Non-pigmented ciliary epithelial cell (primary cell): ENCODE measurements at regions not wholly inside any gene's neighbourhood (a gene's known extent, or its start where the extent isn't known, plus 50 kb on each side); places are given as distances from the start of the nearest gene placed in this dataset.

Experiments
- DNase-seq: peaks from one replicate; pipeline ENCODE4 v3.0.0-alpha.2; 2010; ENCODE audit warnings: low read depth

DNA sequence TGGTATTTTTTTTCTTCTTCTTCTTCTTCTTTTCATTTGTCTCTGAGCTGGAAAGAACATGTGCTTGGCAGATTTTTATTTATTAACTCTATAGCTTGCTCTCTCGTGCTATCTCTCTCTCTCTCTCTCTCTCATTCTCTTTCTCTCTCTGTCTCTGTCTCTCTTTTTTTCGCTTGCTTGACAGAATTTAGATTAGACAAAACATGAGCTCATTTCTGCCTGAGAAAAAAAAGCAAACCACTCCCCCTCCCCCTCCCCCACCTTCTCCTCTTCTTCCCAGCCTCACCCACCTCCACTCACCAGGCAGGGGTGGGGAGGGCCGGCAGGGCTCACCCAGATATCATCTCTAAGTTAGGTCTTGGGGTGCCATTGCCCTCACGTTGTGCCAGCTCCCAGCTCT lies 81.5 kb downstream of the PJA1 start:
- DNase-seq, result no peak

DNA sequence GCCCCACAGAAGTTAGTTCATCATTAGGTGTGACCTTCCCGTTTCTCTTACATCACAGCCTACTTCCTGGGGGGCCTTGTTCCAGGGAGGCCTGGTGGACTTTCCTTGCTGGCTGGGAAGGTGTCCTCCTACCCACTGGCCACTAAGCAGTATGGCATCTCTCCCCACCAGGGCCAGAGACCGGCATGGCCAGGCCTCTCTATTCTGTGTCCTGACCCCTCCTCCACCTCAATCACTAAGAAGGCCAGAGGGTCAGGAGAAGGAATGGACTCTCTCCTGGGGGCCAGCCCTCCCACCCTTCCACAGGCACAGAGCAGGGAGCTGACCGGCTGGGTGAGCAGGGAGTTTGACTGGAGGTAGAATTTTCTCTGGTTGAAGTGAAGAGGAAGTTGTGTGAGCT lies 81.9 kb downstream of the PJA1 start:
- DNase-seq, result no peak

DNA sequence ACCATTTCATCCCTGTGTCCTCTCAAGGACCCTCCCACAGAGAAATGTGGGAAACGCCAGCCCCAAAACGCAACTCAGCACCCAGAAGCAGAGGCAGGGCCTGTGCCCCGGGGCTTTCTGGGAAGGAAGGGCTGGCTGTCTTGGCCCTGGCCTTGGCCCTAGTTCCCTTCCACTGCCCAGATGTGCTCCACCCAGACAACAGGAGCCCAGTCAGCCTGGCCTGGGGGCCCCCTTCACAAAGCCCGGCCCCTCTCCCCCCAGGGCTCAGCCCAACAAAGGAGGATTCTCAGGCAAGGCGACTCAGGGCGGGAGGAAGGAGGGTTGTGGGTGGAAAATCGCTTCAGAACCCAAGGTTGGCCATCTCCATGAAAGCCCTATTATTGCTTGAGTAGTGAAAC lies 82.5 kb downstream of the PJA1 start:
- no peak for DNase-seq

DNA sequence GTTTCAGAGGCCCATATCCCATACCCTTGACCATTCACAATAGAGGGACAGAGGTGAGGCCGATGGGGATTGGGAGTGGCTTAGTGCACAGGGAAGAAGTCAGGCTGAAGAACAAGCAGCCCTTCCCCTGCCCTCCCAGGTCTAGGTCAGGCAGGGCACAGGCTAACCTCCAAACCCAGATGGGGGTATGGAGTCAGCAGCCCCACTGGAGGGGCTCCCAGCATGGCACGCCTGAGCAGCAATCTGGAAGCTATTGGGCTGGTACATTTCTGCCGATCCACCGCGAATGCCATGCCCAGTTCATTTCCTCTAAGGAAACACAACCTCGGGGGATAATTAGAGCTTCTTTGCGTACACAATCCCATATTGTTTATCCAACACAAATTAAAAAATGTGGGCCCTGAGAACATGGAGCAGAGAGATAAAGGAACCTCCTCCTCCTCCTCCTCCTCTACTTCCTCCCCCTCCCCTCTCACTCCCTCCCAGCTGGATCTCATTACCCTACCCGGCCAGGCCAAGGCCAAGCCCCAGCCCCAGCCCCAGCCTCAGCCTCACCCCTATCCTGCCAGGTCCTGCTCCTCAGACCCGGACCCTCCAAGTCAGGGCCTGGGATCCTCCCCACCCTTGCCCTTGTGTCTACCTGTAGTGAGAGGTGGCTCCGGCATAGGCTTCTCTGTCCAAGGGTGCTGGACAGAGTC lies 83.0 kb downstream of the PJA1 start:
- DNase-seq, result no peak

DNA sequence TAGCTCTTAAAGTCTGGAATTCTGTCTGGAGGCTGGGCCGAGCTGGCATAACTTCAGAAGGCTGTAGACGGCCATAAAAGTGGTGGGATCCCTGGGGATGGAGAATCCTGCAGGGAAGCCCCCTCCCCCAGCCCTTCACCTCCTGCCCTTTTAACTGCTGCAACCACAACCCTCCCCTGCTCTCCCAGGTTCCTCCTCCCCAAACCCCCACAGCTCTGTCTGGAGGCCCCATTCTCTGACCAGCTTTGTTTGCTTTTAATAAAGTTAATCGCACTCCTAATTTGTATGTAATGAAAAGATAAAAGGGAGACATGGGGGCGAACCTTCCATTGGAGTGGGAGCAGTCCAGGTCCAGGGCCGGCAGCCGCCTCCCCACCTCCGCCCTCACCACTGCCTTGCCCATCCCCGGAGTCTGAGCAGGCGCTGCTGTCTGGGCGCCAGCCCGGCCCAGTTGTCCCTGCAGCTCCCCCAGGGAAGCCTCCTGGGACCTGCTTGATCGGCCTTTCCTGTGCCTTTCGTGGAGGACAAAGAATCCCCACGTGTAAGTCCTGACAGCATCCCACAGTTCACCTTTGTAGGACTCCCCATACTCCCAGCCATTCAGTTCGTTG lies 84.3 kb downstream of the PJA1 start:
- DNase-seq, result no peak

DNA sequence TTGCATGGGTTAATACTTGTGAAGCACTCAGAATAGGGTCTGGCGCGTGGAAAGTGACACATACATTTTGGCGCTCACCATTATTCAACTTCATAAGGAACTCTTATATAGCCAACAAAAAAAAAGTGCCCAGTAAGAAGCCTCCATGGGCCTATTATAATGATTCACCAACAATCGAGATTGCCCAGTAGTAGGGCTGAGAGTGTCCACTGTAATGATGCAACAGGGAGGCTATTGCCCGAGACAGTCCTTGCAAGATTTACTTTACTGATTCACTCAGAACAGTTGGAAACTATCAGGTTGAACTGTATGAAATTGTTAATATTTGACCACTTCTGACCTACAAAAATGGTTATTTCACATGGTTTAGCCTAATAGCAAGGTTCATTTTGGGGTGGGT lies 86.0 kb downstream of the PJA1 start:
- no peak for DNase-seq

DNA sequence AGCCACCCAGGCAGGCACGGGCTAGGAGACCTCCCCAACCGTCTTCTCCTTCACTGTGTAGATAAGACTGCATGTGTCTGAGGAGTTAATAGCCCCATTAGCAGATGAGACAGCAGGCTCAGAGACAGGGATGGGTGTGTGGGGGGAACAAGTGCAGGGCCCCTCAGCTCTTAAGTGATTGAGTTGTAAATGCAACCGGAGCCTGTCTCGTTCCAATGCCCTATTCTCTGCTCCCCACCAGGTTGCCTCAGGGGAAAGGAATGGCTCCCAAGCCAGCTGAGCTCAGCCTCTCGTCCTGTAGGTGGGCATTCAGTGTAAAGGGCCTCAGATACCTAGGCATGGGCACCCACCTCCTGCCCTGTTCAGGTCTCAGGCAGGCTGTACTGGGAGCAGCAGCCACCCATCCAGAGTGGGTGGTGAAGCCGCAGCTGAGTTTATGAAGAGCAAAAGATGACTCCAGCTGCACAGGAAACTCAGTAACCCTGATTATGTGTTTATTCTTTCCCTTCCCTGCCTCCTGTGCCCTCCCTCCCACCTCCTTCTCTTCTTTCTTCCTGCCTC lies 87.3 kb downstream of the PJA1 start:
- DNase-seq, result no peak

DNA sequence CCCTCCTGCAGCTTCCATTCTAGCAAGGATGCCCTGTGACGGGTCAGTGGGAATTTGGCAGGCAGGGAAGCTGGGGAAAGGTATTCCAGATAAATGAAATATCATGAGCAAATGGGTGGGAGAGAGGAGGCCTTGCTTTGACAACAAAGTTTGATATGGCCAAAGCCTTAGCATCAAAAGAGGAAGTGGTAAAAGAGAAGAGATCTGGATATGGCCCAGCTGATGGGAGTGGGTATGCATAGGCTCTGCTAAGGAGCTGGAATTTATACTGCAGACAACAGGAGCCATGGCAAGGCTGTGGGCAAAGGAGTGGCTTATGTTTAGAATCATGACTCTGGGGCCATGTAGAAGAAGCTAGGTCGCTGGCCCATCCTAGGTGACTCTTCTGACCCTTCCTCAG lies 89.2 kb downstream of the PJA1 start:
- no peak for DNase-seq

DNA sequence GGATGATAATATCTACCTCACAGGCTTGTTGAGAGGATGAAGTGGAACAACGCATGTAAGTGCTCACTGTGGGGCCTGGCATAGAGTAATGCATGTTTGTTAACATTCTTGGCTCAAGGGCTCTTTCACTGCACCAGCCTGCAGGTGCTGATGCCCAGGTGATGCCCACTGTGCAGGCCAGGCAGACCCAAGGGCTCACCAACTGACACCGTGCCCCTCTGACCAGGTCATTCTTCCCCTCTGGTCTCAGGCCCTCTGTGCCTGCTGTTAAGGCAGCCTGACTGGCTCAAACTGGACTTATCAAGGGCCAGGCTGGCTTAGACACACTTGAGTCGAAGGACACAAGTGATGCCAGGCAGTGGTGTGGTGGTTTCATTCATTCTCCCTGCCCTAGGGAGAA lies 90.5 kb downstream of the PJA1 start:
- DNase-seq, result no peak

DNA sequence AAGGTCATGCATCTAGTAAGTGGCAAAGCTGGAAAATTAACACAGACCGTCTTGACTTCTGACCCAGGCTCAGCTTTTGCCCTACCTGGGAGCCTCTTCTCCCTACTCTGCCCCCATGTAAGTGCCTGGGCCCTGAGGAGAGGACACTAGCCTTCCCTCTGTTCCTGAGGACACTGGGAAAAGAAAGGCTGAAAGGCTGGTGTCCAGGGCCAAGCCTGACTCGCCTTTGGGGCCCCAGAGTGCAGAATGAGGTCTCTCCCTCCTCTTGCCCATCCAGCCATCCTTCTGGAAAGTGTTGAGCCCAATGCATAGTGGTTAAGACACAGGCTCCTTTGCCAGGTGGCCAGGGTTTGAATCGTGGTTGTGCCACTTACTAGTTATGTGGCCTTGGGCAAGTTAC lies 91.5 kb downstream of the PJA1 start:
- DNase-seq, result no peak

DNA sequence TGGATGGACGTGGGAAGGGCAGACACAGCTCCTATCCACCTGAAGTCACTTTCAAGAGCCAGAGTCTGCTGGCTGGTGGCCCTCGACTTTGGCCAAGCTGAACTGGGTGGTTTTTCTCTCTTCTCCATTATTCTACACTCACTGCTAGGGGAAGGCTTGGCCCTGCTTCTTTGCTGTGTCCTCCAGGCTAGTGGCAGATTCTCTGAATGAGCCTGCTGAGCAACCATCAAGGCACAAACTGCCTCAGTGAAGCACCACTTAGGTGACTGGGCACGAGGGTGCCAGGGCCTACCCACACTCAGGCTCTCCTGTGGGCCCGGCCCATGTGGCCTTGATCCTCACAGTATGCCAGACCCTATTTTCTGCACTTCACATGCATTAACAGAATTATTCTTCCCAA lies 92.0 kb downstream of the PJA1 start:
- no peak for DNase-seq

DNA sequence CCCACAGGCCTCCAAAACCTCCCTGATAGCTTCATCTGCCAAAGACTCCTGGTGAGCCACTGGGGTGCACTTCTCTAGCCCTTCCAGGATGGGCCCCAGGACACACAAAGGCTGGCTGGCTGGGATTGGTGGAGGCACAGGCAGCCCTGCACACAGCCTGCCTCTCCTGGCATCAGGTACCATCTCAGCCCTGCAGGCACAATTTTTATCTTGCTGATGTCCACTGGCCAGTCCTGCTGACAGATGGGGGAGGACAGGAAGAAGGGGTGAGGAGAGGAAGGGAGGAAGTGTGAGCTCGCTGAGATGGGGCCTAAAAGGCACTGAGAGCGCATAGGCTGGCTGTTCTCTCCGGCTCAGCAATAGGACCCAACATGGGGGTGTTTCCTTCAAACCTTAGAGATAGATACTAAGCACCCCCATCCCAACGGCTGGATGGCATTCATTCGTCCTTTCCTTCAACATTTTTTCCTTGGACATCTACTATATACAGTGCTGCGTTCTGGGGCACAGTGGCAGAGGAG lies 92.7 kb downstream of the PJA1 start:
- no peak for DNase-seq

DNA sequence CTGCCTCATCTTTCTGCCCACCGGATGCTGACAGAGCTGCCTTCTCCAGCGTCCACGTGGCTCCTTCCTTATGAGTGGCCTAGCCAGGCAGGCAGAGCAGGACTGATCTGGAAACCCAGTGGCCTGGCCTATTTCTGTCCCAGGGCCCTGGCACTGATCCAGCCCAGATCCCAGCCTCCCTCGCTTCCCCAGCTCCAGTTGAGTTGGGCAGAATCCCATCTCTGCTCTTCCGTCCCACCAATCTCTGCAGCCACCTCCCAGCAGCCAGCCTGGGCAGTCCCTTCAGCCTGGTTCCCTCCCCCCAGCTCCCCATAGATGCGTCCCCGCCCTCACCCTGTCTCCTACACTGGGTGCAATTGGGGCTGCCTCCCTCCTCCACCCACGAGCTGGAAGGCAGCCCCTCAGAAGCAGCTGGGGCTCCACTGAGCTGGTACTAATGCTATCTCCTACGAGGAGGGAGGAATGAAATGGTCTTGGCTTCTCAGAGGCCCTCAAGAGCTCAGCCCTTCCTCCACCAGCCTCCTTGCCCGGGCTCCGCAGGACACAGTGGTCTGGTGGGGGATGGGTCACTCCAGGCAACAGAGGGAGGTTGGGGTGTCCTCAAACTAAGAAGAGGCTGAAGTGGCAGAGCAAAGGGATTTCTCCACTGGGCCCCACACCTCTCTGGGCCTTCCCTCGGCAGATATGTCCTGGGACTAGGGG lies 94.2 kb downstream of the PJA1 start:
- DNase-seq, result no peak

DNA sequence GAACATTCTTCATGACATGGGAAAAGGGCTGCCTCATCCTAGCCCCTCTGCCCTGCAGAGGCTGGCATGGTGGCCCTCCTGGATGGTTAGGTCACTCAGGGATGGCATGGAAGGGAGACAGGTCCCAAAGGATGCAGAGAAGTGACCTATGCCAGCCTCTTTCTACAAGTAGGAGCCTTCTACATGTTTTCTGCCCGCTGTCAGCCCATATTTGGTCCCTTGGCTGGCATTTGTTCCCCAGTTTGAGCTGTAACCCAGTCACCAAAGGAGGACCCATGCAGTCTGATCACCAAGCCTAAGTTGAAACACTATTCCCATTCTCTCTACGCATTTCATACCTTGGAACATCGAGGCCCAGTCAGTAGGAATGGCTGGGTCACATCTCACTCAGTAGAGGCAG lies 95.4 kb downstream of the PJA1 start:
- DNase-seq, result no peak

DNA sequence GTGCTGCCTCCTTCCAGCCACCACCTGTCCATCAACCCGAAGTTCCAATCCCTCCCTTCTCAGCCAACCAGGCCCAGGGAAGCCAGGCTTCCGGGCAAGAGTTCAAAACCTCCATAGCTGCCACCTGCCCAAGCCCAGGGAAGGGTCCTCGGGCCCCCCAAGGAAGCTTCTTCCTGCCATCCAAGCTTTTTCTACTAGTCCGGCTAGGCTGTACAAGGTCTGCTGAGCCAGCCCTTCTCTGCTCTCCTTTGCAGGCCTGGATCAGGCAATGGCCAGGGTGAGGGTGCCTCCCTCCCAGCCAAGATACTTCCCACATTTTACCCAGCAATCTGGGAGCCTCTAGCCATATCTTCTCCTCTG lies 96.2 kb downstream of the PJA1 start:
- DNase-seq, result no peak

DNA sequence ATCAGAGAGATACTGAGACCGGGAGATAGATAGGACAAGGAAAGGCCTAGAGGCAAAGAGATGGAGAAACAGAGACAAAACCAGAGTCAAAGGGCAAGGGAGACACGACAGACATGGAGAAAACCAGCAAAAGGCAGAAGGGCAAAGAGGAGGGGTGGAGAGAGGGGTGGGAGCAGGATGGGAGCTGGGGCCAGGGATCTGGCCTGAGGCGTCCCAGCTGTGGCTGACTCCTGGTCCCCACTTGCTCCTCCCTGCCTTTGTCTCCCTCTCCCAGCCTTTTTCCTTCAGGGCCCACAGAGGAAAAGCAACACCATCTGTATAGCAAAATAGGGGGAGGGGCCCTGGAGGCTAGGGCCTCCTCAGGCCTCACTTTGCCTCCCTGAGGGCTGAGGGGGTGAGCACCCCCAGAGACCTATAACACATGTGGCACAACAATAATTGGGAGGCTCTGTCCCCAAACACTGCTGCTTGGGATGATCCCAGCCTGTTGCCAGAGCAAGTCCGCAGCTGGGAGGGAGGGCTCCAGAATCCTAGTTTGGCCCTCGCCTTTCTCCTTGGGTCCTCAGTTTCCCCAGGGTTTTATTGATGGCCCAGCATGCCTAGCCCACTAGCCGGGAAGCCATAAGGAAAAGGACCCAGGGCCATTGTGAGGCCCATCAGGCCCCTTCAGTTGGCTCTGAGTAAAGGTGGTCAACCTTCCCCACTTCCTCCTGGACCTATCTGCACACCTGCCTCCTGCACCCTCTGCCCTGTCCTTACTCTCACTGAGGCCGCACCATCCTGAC lies 96.8 kb downstream of the PJA1 start:
- DNase-seq, result no peak

DNA sequence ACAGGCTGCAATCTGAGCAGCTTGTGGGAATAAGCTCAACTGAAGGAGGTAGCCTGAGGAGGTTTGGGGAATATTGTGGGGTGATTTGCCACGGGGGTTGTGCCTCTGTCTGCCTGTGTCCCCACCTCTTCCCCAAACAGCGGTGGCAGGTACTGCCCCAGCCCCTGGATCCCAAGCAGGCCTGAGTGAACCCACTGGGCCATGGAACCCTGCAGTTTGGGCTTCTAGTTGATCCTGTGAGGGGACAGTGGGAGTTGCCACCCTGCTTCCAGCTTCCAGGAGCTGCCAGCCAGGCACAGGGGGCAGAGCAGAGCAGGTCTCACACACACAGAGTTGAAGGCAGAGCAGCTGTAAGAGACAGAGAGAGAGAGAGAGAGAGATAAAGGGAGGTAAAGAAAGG lies 97.4 kb downstream of the PJA1 start:
- no peak for DNase-seq

DNA sequence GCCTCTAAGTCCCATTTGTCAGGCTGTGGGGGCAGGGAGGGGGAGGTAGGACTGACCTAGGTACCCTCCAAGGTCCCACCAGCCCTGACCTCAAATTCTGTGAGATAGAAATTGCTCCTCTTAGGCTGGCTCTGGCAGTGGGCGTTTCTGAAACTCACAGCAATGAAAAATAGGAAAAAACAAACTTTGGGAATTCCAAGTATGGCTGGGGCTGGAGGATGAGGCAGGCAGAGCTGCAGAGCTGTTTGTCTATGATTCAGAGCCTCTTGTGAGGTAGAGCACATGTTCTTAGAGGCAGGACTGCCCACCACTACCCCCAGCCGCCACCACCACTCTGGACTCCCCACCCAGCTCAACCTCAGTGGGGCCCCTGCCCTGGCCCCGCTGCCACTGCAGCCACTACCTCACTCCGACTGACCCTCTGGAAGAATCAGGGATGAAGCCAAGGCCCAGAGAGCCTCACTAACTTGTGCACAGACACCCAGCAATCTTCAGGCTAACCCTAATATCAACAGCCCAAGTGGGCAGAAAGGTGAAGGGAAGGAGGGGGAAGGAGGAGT lies 98.2 kb downstream of the PJA1 start:
- no peak for DNase-seq

DNA sequence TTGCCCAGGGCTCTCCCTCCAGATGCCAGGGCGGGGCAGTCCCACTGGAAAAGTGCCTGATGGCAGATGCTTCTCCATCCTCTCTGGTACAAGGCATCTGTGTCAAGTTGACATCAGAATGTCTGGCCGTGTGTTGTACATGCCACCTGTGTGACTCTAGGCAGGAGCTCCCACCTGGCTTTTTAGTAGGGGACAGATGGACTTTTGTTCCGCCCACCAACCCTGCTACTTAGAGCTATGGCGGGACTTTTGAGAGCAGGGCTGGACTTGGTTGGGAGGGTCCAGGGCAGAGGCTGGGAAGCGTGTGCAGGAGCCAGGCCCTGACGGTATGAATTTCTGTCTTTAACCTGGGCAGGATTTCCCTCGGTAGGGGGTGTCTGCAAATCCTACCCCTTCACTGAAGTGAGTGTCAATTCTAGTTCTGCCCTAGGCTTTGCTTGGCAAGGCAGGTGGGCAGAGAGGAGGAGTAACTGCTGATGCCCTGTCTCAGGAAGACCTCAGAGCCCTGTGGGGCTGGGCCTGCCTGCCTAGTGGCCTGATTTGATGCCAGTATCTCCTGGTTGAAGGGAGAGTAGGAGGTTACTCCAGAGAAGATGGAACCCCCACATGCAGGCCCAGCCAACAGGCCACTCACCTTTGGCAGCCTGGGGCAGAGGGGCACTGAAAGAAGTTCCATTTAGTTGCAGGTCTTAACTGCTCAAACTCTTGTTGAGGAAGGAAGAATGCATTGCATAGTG lies 99.1 kb downstream of the PJA1 start:
- no peak for DNase-seq

DNA sequence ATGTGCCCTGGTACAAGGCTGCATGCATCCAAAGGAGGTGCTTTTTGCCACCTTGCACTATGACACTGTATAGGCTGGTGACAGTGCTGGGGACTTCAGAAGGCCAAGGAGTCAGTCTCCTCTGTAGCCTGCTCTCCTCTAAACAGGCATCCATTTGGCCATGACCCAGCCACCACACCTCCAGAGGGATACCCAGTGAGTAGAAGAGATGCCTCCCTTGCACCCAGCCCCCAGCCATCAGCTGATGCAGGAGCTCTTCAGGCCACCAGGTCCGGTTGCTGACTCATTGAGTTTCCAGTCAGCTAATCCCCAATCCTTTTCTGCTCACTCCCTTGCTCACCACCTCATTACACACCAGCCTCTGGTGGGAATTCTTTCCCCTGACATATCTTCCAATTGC lies 99.8 kb downstream of the PJA1 start:
- no peak for DNase-seq

DNA sequence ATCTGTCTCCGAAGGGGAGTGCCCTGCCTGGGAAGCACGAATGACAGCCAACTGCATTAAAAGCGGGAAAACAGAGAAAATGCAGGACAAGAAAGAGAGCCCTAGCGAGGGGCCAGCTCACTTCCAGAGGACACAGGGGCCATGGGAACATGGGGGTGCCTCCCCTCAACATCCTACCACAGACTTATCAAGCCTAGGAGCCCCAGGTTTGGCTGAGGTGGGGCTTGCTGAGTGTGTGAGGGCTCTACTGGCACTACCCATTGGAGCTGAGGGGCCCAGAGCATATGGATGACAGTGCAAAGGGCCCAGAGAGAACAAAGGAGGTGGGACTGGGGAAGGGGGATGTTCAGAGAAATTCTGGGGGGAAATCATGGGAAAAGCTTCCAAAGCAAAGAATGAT lies 101.8 kb downstream of the PJA1 start:
- DNase-seq, result no peak
